HEK293T (cell line): ENCODE measurements at regions not wholly inside any gene's neighbourhood (a gene's known extent, or its start where the extent isn't known, plus 50 kb on each side); places are given as distances from the start of the nearest gene placed in this dataset.

Experiments used
- CTCF ChIA-PET: fragments of 350-600 bp; formaldehyde crosslinking; extraction: SDS; loops from one replicate; lab custom pipeline; 2021; ENCODE audit warnings: antibody characterized with exemption, inconsistent platforms; lab: Yijun Ruan, JAX
- POLR2A ChIA-PET: fragments of 350-600 bp; formaldehyde crosslinking; extraction: SDS; loops from one replicate; lab custom pipeline; 2020; ENCODE audit warnings: antibody characterized with exemption, inconsistent platforms; lab: Yijun Ruan, JAX
- DNase-seq: peaks from one replicate; pipeline ENCODE4 v3.0.0; 2012; ENCODE audit warnings: mixed read lengths; ENCODE audit errors: extremely low spot score
- ARNT ChIP-seq: fragments of 450-650 bp; IDR thresholded peaks from 2 replicates; pipeline ENCODE4 v1.6.1; 2017; ENCODE audit warnings: mild to moderate bottlenecking
- BHLHE40 ChIP-seq: fragments of 450-650 bp; IDR thresholded peaks from 2 replicates; pipeline ENCODE4 v1.6.1; 2016; ENCODE audit warnings: mild to moderate bottlenecking, moderate library complexity, borderline replicate concordance
- CTBP1 ChIP-seq: fragments of 450-650 bp; IDR thresholded peaks from 2 replicates; pipeline ENCODE4 v1.6.1; 2016; ENCODE audit warnings: borderline replicate concordance
- ELF4 ChIP-seq: fragments of 450-650 bp; IDR thresholded peaks from 2 replicates; pipeline ENCODE4 v1.6.1; 2017; ENCODE audit warnings: antibody characterized with exemption
- FOXA1 ChIP-seq: fragments of 450-650 bp; IDR thresholded peaks from 2 replicates; pipeline ENCODE4 v1.6.1; 2016; ENCODE audit warnings: mild to moderate bottlenecking
- FOXK2 ChIP-seq: fragments of 450-650 bp; IDR thresholded peaks from 2 replicates; pipeline ENCODE4 v1.6.1; 2016; ENCODE audit warnings: mild to moderate bottlenecking
- FOXM1 ChIP-seq: fragments of 450-650 bp; IDR thresholded peaks from 2 replicates; pipeline ENCODE4 v1.6.1; 2017; ENCODE audit warnings: mild to moderate bottlenecking, borderline replicate concordance
- HDGF ChIP-seq: fragments of 450-650 bp; IDR thresholded peaks from 2 replicates; pipeline ENCODE4 v1.6.1; 2017; ENCODE audit warnings: antibody characterized with exemption, borderline replicate concordance
- L3MBTL2 ChIP-seq: fragments of 450-650 bp; conservative IDR thresholded peaks from 2 replicates; pipeline ENCODE4 v1.6.1; 2016; ENCODE audit warnings: mild to moderate bottlenecking
- LEF1 ChIP-seq: fragments of 450-650 bp; IDR thresholded peaks from 2 replicates; pipeline ENCODE4 v1.6.1; 2017; ENCODE audit warnings: mild to moderate bottlenecking, borderline replicate concordance
- NFRKB ChIP-seq: fragments of 450-650 bp; IDR thresholded peaks from 2 replicates; pipeline ENCODE4 v1.6.1; 2016; ENCODE audit warnings: mild to moderate bottlenecking, moderate library complexity
- PKNOX1 ChIP-seq: fragments of 450-650 bp; IDR thresholded peaks from 2 replicates; pipeline ENCODE4 v1.6.1; 2016
- SP1 ChIP-seq: fragments of 450-650 bp; IDR thresholded peaks from 2 replicates; pipeline ENCODE4 v1.6.1; 2017
- SUZ12 ChIP-seq: fragments of 450-650 bp; IDR thresholded peaks from 2 replicates; pipeline ENCODE4 v1.6.1; 2016; ENCODE audit warnings: mild to moderate bottlenecking
- TARDBP ChIP-seq: fragments of 450-650 bp; IDR thresholded peaks from 2 replicates; pipeline ENCODE4 v1.6.1; 2016
- ZNF384 ChIP-seq: fragments of 450-650 bp; IDR thresholded peaks from 2 replicates; pipeline ENCODE4 v1.6.1; 2016

GRCh38 chr4:17058536-17058915 is 160.1 kb upstream of the LDB2 start:
- TF ChIP-seq SUZ12, result no peak
- TF ChIP-seq SP1, result no peak
- no peak for TF ChIP-seq ELF4
- TF ChIP-seq ARNT, result no peak
- no peak for TF ChIP-seq L3MBTL2
- no peak for TF ChIP-seq FOXK2
- TF ChIP-seq BHLHE40, result no peak
- TF ChIP-seq LEF1, result no peak
- no peak for TF ChIP-seq ZNF384
- TF ChIP-seq CTBP1, result no peak
- no peak for TF ChIP-seq FOXA1
- no peak for TF ChIP-seq FOXM1
- TF ChIP-seq PKNOX1, result no peak
- DNase-seq, result no peak
- CTCF ChIA-PET, result no interaction called here
- POLR2A ChIA-PET, result no interaction called here

GRCh38 chr4:17057035-17057434 is 158.6 kb upstream of the LDB2 start:
- no peak for TF ChIP-seq SUZ12
- TF ChIP-seq HDGF, result no peak
- no peak for TF ChIP-seq LEF1
- no peak for TF ChIP-seq L3MBTL2
- no peak for TF ChIP-seq FOXA1
- TF ChIP-seq FOXM1, result no peak
- TF ChIP-seq BHLHE40, result no peak
- no peak for TF ChIP-seq ARNT
- POLR2A ChIA-PET, result no interaction called here
- CTCF ChIA-PET, result no interaction called here
- no peak for DNase-seq

- no peak for TF ChIP-seq FOXK2
- ChIA-PET CTCF (no interaction called here), POLR2A (no interaction called here)
- DNase-seq, result no peak
Measured at GRCh38 chr4:17055788-17056187, 157.3 kb upstream of the LDB2 start.

GRCh38 chr4:17045866-17046265 is 147.4 kb upstream of the LDB2 start:
- no peak for DNase-seq
- TF ChIP-seq PKNOX1 (no peak), NFRKB (no peak), ELF4 (no peak), ZNF384 (no peak), FOXM1 (no peak), LEF1 (no peak), BHLHE40 (no peak), SP1 (no peak), ARNT (no peak), HDGF (no peak), CTBP1 (no peak), FOXA1 (no peak), TARDBP (no peak), L3MBTL2 (no peak)
- POLR2A ChIA-PET, result no interaction called here
- CTCF ChIA-PET, result no interaction called here

GRCh38 chr4:17038510-17039176 is 140.2 kb upstream of the LDB2 start:
- TF ChIP-seq L3MBTL2, result no peak
- no peak for TF ChIP-seq FOXM1
- TF ChIP-seq FOXK2, result no peak
- TF ChIP-seq ELF4, result no peak
- no peak for TF ChIP-seq SUZ12
- no peak for TF ChIP-seq BHLHE40
- TF ChIP-seq ARNT, result no peak
- no peak for TF ChIP-seq FOXA1
- no peak for TF ChIP-seq SP1
- no peak for TF ChIP-seq LEF1
- no peak for TF ChIP-seq TARDBP
- no peak for TF ChIP-seq ZNF384
- TF ChIP-seq PKNOX1, result no peak
- no peak for TF ChIP-seq HDGF
- no peak for TF ChIP-seq CTBP1
- no peak for TF ChIP-seq NFRKB
- ChIA-PET POLR2A (no interaction called here), CTCF (no interaction called here)
- no peak for DNase-seq

- POLR2A ChIA-PET, result no interaction called here
- CTCF ChIA-PET, result no interaction called here
- no peak for TF ChIP-seq ARNT
- TF ChIP-seq ELF4, result no peak
- TF ChIP-seq FOXM1, result no peak
- no peak for TF ChIP-seq SP1
- no peak for TF ChIP-seq PKNOX1
- no peak for TF ChIP-seq NFRKB
- no peak for TF ChIP-seq LEF1
- no peak for TF ChIP-seq BHLHE40
- no peak for TF ChIP-seq CTBP1
- no peak for TF ChIP-seq TARDBP
- TF ChIP-seq ZNF384, result no peak
- TF ChIP-seq FOXA1, result no peak
- TF ChIP-seq L3MBTL2, result no peak
- no peak for TF ChIP-seq FOXK2
- TF ChIP-seq SUZ12, result no peak
- TF ChIP-seq HDGF, result no peak
- DNase-seq, result no peak
Measured at GRCh38 chr4:17033768-17034181, 135.3 kb upstream of the LDB2 start.
